ENCODE measurements at regions not wholly inside any gene's neighbourhood (a gene's known extent, or its start where the extent isn't known, plus 50 kb on each side); places are given as distances from the start of the nearest gene placed in this dataset.

DNA sequence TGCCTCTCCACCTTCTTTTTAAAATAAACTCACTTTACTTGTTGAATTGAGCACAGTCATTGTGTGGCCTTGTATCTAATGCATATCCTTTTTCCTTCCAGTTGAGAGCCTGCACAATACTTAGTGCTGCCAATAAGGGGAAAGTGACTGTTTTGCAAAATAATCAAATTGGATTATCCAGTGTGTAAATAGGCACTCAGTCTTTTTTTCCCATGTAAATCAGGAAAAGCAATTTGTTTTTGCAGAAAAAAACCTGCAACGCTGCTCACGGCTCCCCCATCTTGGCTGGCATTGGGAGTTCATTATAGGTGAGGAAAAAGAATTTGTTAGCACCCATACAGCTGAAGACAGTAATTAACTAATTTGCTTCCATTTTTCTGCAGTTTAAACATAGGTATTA, 299.9 kb downstream of the CSNK1G3 start:
- Histone ChIP-seq H3K27ac (ENCODE audit: insufficient read length, low read depth, low read length) (no peak overlapping the region), H2AK5ac (ENCODE audit: insufficient read length, low read length) (no peak overlapping the region), H3K56ac (ENCODE audit: insufficient read length, low read depth, low read length) (no peak overlapping the region), H3K4me2 (ENCODE audit: insufficient read depth, insufficient read length, low read length) (no peak overlapping the region), H3K79me1 (ENCODE audit: insufficient read depth, low read depth, low read length, poor library complexity, severe bottlenecking) (no peaks in the 10 kb centered on the region), H2BK5ac (ENCODE audit: insufficient read length, low read length) (no peak overlapping the region), H4K8ac (replicated peaks; ENCODE audit: insufficient read length, low read depth, low read length) (no peak overlapping the region), H2BK20ac (ENCODE audit: low read depth, low read length, poor library complexity, severe bottlenecking) (no peak overlapping the region), H3K18ac (ENCODE audit: insufficient read length, low read depth, low read length) (no peak overlapping the region), H3K9ac (ENCODE audit: extremely low read depth, insufficient read length, low read length) (no peak overlapping the region), H3K4me1 (ENCODE audit: insufficient read depth, low read length) (peaks cover 22% of the 10 kb centered on the region; the same call in 1 of the 2 replicates), H3K23ac (ENCODE audit: insufficient read length, low read depth, low read length) (no peak overlapping the region), H3T11ph (ENCODE audit: low read length) (no peak overlapping the region), H3K23me2 (ENCODE audit: insufficient read length, low read depth, low read length, poor library complexity, severe bottlenecking) (no peaks in the 10 kb centered on the region), H2BK12ac (ENCODE audit: insufficient read length, low read depth, low read length) (no peak overlapping the region), H2BK120ac (ENCODE audit: low read depth, low read length, poor library complexity, severe bottlenecking) (no peak overlapping the region), H3K14ac (ENCODE audit: insufficient read depth, low read length) (no peak overlapping the region), H3K79me2 (ENCODE audit: insufficient read depth, low read length) (no peaks in the 10 kb centered on the region), H3K27me3 (ENCODE audit: insufficient read depth, low read length) (no peaks in the 10 kb centered on the region), H3K9me3 (ENCODE audit: control insufficient read depth, low read depth, low read length) (no peaks in the 10 kb centered on the region), H4K5ac (ENCODE audit: insufficient read length, low read depth, low read length) (no peak overlapping the region), H2BK15ac (ENCODE audit: low read depth, low read length) (no peak overlapping the region), H4K20me1 (ENCODE audit: control insufficient read depth, insufficient read depth, insufficient read length) (no peaks in the 10 kb centered on the region), H3K4ac (ENCODE audit: low read depth, low read length) (no peak overlapping the region), H2AFZ (ENCODE audit: low read length) (no peak overlapping the region), H4K91ac (ENCODE audit: insufficient read length, low read depth, low read length) (no peak overlapping the region)
- Mint-ChIP-seq H3K4me1 (peaks cover 82 to 85% of the 10 kb centered on the region in 2 experiments), H3K9me3 (no peaks in the 10 kb centered on the region), H3K27me3 (ENCODE audit: low read depth) (no peaks in the 10 kb centered on the region), H3K4me3 (no peak overlapping the region), H3K36me3 (ENCODE audit: insufficient read depth in 1 of 3, low read depth in 3 of 3) (no peaks in the 10 kb centered on the region), H3K27ac (no peak overlapping the region)
- DNase-seq, result no peak
- WGBS (ENCODE audit: extremely low coverage, insufficient read length, low lambda C conversion rate), result no CpG with 5 or more reads among the region's 2 CpGs
- TF ChIP-seq, protein P1, sequence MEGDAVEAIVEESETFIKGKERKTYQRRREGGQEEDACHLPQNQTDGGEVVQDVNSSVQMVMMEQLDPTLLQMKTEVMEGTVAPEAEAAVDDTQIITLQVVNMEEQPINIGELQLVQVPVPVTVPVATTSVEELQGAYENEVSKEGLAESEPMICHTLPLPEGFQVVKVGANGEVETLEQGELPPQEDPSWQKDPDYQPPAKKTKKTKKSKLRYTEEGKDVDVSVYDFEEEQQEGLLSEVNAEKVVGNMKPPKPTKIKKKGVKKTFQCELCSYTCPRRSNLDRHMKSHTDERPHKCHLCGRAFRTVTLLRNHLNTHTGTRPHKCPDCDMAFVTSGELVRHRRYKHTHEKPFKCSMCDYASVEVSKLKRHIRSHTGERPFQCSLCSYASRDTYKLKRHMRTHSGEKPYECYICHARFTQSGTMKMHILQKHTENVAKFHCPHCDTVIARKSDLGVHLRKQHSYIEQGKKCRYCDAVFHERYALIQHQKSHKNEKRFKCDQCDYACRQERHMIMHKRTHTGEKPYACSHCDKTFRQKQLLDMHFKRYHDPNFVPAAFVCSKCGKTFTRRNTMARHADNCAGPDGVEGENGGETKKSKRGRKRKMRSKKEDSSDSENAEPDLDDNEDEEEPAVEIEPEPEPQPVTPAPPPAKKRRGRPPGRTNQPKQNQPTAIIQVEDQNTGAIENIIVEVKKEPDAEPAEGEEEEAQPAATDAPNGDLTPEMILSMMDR (conservative IDR thresholded peaks at IDR 0.05), result no peak
